Nephron (organoid): ENCODE measurements at regions not wholly inside any gene's neighbourhood (a gene's known extent, or its start where the extent isn't known, plus 50 kb on each side); places are given as distances from the start of the nearest gene placed in this dataset.
"Not testable (repeated sequence)": the region's sequence is repeated elsewhere in the genome, so short reads cannot be mapped to it uniquely, and the experiment has no call there.

Experiments used
- H3K27ac Mint-ChIP-seq, 3 experiments: 2 replicates each; pipeline ENCODE4 v1.8.0; 2020; ENCODE audit warnings: mixed read lengths in 3 of 3, mild to moderate bottlenecking in 2 of 3, moderate library complexity in 1 of 3
- H3K27me3 Mint-ChIP-seq: 2 replicates; pipeline ENCODE4 v1.8.0; 2021; ENCODE audit warnings: low read depth, mild to moderate bottlenecking, moderate library complexity, mixed read lengths
- H3K36me3 Mint-ChIP-seq: 2 replicates; pipeline ENCODE4 v1.8.0; 2020; ENCODE audit warnings: low read depth, mixed read lengths
- H3K4me1 Mint-ChIP-seq: 2 replicates; pipeline ENCODE4 v1.8.0; 2020; ENCODE audit warnings: mixed read lengths
- H3K4me3 Mint-ChIP-seq, 3 experiments: 2 replicates each; pipeline ENCODE4 v1.8.0; 2020; ENCODE audit warnings: mild to moderate bottlenecking in 3 of 3, mixed read lengths in 3 of 3, moderate library complexity in 2 of 3
- H3K9me3 Mint-ChIP-seq: 2 replicates; pipeline ENCODE4 v1.8.0; 2020; ENCODE audit warnings: mixed read lengths
- CTCF ChIP-seq, 3 experiments: fragments of 200-600 bp; sonication (generic); IDR thresholded peaks; one replicate each; pipeline ENCODE4 v1.5.0; 2021; ENCODE audit warnings: antibody characterized with exemption in 3 of 3; ENCODE audit not compliant: unreplicated experiment in 3 of 3

- Mint-ChIP-seq H3K4me3 (no peak overlapping the region), H3K36me3 (no peaks in the 10 kb centered on the region)
- TF ChIP-seq CTCF (IDR thresholded peaks at IDR 0.05; ENCODE audit: unreplicated experiment in 3 of 3): no peak
Observed at GRCh38 chr11:97764193-97764592, 1256.6 kb upstream of the CNTN5 start.

GRCh38 chr11:97764605-97765004 lies 1256.1 kb upstream of the CNTN5 start:
- TF ChIP-seq CTCF (IDR thresholded peaks at IDR 0.05; ENCODE audit: unreplicated experiment in 3 of 3): no peak

More at GRCh38 chr11:97764193-97764592, 1256.6 kb upstream of the CNTN5 start:
- H3K27ac Mint-ChIP-seq: no peak overlapping the region
- H3K27me3 Mint-ChIP-seq: no peaks in the 10 kb centered on the region
- peaks cover 3% of the 10 kb centered on the region for H3K9me3 Mint-ChIP-seq
- no peaks in the 10 kb centered on the region for H3K4me1 Mint-ChIP-seq

GRCh38 chr11:97770570-97770969 lies 1250.2 kb upstream of the CNTN5 start:
- Mint-ChIP-seq H3K4me3 (no peak overlapping the region), H3K9me3 (peaks cover 3% of the 10 kb centered on the region), H3K27ac (no peak overlapping the region), H3K27me3 (no peaks in the 10 kb centered on the region), H3K4me1 (peaks cover 17% of the 10 kb centered on the region), H3K36me3 (no peaks in the 10 kb centered on the region)
- no peak for TF ChIP-seq CTCF (IDR thresholded peaks at IDR 0.05; ENCODE audit: unreplicated experiment in 3 of 3)

More at GRCh38 chr11:97764605-97765004, 1256.1 kb upstream of the CNTN5 start:
- Mint-ChIP-seq H3K27ac (no peak overlapping the region), H3K27me3 (no peaks in the 10 kb centered on the region), H3K36me3 (no peaks in the 10 kb centered on the region), H3K4me1 (no peaks in the 10 kb centered on the region), H3K4me3 (no peak overlapping the region), H3K9me3 (peaks cover 3% of the 10 kb centered on the region)

- Mint-ChIP-seq H3K27me3 (no peaks in the 10 kb centered on the region), H3K9me3 (peaks cover 3% of the 10 kb centered on the region), H3K27ac (peak overlapping the region; percentile 10 to 49 (median 40)), H3K36me3 (no peaks in the 10 kb centered on the region), H3K4me3 (no peak overlapping the region), H3K4me1 (peaks cover 17% of the 10 kb centered on the region)
- no peak for TF ChIP-seq CTCF (IDR thresholded peaks at IDR 0.05; ENCODE audit: unreplicated experiment in 3 of 3)
Observed at GRCh38 chr11:97772705-97773104, 1248.0 kb upstream of the CNTN5 start.

- peaks cover 55% of the 10 kb centered on the region for H3K9me3 Mint-ChIP-seq
- H3K27ac Mint-ChIP-seq, H3K4me1 Mint-ChIP-seq, H3K36me3 Mint-ChIP-seq, H3K4me3 Mint-ChIP-seq, H3K27me3 Mint-ChIP-seq: not testable (repeated sequence)
Observed at GRCh38 chr11:97784388-97784787, 1236.4 kb upstream of the CNTN5 start.

GRCh38 chr11:97786961-97787360 lies 1233.8 kb upstream of the CNTN5 start:
- Mint-ChIP-seq H3K9me3 (peaks cover 48% of the 10 kb centered on the region), H3K27ac (no peak overlapping the region), H3K36me3 (peaks cover 7% of the 10 kb centered on the region), H3K4me3 (no peak overlapping the region), H3K4me1 (no peaks in the 10 kb centered on the region), H3K27me3 (no peaks in the 10 kb centered on the region)
- TF ChIP-seq CTCF (IDR thresholded peaks at IDR 0.05; ENCODE audit: unreplicated experiment in 3 of 3): no peak
